ENCODE measurements at regions not wholly inside any gene's neighbourhood (a gene's known extent, or its start where the extent isn't known, plus 50 kb on each side); places are given as distances from the start of the nearest gene placed in this dataset.

DNA sequence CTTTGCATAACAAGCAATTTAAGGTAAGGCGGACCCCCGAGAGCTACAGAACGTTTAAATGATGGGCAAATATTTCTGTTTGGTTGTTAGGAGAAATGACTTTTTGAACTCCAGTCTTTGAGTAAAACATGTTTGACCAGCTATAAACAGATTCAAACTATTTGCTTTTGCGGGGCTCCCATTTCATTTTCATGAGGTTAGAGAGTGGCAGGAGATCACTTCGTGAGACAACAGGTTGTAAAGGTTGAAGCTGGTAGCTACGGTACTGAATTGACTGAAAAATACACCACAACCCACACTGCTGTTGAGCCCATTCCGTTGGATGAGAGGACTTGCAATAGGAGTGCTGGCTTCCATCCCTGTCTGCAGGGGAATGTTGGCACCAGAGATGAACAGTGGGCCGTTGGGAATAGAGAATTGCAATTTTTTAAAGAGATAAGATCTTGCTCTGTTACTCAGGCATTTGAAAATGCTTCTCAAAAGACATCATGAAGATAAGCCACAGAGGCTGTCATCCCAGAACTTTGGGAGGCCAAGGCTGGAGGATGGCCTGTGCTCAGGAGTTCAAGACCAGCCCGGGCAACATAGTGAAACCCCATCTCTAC lies 65.7 kb upstream of the CARD11 start:
- TF ChIP-seq CTCF (IDR thresholded peaks at IDR 0.05; ENCODE audit: low read depth, low read length): no peak
- TF ChIP-seq EZH2phosphoT487 (IDR thresholded peaks at IDR 0.05; ENCODE audit: low read depth): no peak
